ENCODE measurements at regions not wholly inside any gene's neighbourhood (a gene's known extent, or its start where the extent isn't known, plus 50 kb on each side); places are given as distances from the start of the nearest gene placed in this dataset.

DNA sequence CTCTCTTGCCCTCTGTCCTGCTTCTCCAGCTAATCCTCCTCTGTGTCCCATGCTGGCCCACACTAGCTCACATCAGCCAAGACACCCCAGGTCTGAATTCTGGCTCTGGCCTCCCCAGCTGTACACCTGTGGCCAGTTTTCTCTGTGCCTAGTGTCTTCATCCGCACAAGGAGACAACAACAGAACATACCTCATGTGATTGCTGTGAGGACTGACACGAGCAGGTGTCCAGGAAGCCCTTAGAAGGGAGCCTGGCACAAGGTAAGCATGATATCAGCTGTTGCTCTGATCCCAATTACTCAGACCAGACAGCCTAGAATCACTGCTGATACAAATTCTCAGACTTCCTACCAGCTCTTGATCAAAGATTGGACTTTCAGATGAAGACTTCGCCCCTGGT lies 71.2 kb upstream of the GJB5 start:
- no peak overlapping the region for H3K27ac ChIP-seq
- TF ChIP-seq ZFX (IDR thresholded peaks at IDR 0.05) (no peak), CTCF (conservative IDR thresholded peaks at IDR 0.05) (no peak)

- no peak overlapping the region for H3K27ac ChIP-seq
- TF ChIP-seq ZFX (IDR thresholded peaks at IDR 0.05): no peak
These were observed 70.6 kb upstream of the GJB5 start for GRCh38 chr1:34684266-34684665.

DNA sequence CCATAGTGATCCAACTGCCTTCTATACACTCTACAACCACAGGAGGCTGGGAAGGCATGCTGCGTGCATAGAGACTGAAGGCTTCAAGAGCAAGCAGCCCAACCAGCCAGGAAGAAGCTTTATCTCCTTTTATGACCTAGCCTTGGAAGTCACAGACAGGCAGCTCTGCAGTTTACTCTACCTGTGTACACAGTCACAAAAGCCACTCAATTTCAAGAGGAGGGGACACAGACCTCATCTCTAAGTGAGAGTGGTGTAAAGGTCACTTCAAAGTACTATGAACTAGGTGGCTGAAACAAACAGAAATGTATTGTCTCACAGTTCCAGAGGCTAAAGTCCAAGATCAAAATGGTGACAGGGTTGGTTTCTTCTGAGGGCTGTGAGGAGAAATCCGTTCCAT lies 69.6 kb upstream of the GJB5 start:
- H3K27ac ChIP-seq: no peak overlapping the region
- TF ChIP-seq CTCF (conservative IDR thresholded peaks at IDR 0.05): no peak
- TF ChIP-seq ZFX (IDR thresholded peaks at IDR 0.05): no peak

GRCh38 chr1:34686531-34686930 lies 68.3 kb upstream of the GJB5 start:
- TF ChIP-seq ZFX (IDR thresholded peaks at IDR 0.05): no peak
- TF ChIP-seq CTCF (conservative IDR thresholded peaks at IDR 0.05): no peak
- H3K27ac ChIP-seq: no peak overlapping the region

DNA sequence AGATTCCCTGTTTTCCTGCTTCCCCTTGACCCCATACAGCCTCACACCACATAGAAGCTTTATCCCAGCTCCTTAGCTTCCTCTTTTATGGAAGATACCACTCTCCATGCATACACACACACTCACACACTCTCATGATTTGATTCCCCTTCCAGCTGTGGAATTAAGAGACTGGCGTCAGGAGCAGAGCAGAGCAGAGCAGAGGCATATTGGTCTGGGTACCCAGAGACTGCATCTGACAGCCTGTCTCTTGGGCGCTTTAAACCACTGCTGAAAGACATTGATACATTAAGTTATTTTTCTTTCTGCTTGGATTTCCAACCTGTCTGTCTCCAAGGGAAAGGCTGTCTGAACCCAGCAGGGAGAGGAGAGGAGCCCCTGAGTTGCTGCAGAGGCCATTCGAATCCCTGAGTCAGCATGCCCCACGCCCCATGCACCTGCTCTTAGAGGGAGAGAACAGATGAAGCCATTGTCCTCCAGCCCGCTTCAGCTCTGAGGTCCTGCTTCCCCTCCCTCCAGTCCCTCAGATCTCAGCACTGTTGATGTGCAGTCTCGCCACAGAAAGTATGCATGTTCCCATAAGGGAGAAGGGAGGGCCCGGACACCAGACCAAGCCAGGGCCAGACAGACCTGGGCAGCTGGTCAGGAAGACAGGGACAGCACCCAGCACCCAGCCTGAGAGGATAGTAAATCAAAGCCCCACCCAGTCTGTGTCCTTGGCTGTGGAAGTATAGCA lies 66.7 kb upstream of the GJB5 start:
- TF ChIP-seq ZFX (IDR thresholded peaks at IDR 0.05): no peak
- TF ChIP-seq CTCF (conservative IDR thresholded peaks at IDR 0.05): no peak

DNA sequence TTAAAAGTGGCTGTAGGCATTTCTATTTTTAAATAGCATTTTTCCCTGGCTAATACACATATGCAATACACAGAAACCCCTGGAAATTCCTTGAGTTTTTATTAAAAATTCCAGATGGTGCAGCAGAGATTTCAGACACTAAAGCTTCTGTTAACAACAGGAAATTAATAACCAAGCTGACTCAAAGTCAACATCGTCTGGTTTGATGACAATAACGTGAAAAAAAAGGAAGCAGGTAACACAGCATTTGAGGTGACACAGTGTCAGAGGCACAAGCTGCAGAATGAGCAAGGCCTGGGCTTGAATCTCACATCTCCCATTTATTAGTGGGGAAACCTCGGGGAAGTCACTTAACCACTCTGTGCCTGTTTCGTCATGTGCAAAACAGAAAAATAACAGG lies 64.6 kb upstream of the GJB5 start:
- H3K27ac ChIP-seq: no peak overlapping the region

More for the DNA sequence above, 66.7 kb upstream of the GJB5 start:
- no peak overlapping the region for H3K27ac ChIP-seq

DNA sequence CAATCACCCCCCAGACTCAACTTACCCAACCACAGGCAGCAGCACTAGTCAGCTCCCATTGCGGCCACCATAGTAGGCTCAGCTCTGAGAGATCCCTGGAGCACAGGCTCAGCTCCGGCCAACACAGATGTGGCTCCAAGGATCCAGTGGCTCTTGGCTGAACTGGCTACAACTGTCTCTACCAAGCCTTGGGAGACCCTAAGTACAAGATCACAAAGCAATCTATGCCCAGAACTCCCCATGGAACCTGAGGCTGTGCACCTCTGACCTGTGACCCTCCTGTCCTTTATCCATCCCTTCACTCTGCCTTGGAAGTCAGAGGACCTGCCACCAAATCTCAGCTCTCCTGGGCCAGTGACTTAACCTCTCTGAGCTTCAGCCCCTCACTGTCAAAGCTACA lies 61.8 kb upstream of the GJB5 start:
- TF ChIP-seq CTCF (conservative IDR thresholded peaks at IDR 0.05): no peak
- no peak for TF ChIP-seq ZFX (IDR thresholded peaks at IDR 0.05)
- H3K27ac ChIP-seq: no peak overlapping the region

More for the DNA sequence above, 64.6 kb upstream of the GJB5 start:
- TF ChIP-seq CTCF (conservative IDR thresholded peaks at IDR 0.05): no peak
- no peak for TF ChIP-seq ZFX (IDR thresholded peaks at IDR 0.05)

GRCh38 chr1:34694383-34694782 lies 60.5 kb upstream of the GJB5 start:
- TF ChIP-seq ZFX (IDR thresholded peaks at IDR 0.05) (no peak), CTCF (conservative IDR thresholded peaks at IDR 0.05) (no peak)
- H3K27ac ChIP-seq: no peak overlapping the region
